ENCODE measurements at regions not wholly inside any gene's neighbourhood (a gene's known extent, or its start where the extent isn't known, plus 50 kb on each side); places are given as distances from the start of the nearest gene placed in this dataset.

GRCh38 chr2:192877159-192877558 is 682.4 kb upstream of the TMEFF2 start:
- no peaks in the 10 kb centered on the region for H4K20me1 ChIP-seq (ENCODE audit: insufficient read depth)
- no peaks in the 10 kb centered on the region; the same call in 1 of the 2 replicates for H3K9me2 ChIP-seq (ENCODE audit: insufficient read depth)
- ChIA-PET POLR2A (no interaction called here), RAD21 (ENCODE audit: low non-redundant PET in 1 of 2, low total read pairs in 2 of 2, uncharacterized antibody in 2 of 2, unreplicated experiment in 2 of 2) (no interaction called here), CTCF (no interaction called here)
- no peaks in the 10 kb centered on the region for H3K27me3 ChIP-seq (ENCODE audit: insufficient read depth, low read length)
- BruUV-seq (replicated peaks) = no TSS peak
- no peak overlapping the region for H3K4me3 ChIP-seq (replicated peaks in 1 of 2; ENCODE audit: low read depth in 1 of 2, low read length in 2 of 2)
- H3K9me3 ChIP-seq (ENCODE audit: control insufficient read depth in 1 of 2, insufficient read depth in 1 of 2, low read depth in 1 of 2, low read length in 2 of 2) = no peaks in the 10 kb centered on the region
- H3K9ac ChIP-seq (ENCODE audit: low read length) = no peak overlapping the region
- no peak overlapping the region for H2AFZ ChIP-seq (ENCODE audit: low read depth, low read length, poor library complexity, severe bottlenecking)
- no peaks in the 10 kb centered on the region for H3K36me3 ChIP-seq (ENCODE audit: control insufficient read depth in 1 of 2, insufficient read depth in 2 of 2, low read length in 2 of 2)
- H3K4me2 ChIP-seq (ENCODE audit: low read length) = no peak overlapping the region
- no peak overlapping the region for H3K27ac ChIP-seq (ENCODE audit: low read depth, low read length)
- DNase-seq (ENCODE audit: low read depth, low spot score) (no peak), ATAC-seq (no peak)
- H3K4me1 ChIP-seq (ENCODE audit: control insufficient read depth in 1 of 2, insufficient read depth in 2 of 2, low read length in 2 of 2) = no peaks in the 10 kb centered on the region
- H3K79me2 ChIP-seq (ENCODE audit: insufficient read depth, low read length) = no peaks in the 10 kb centered on the region
- TF ChIP-seq ATF3 (IDR thresholded peaks at IDR 0.05) (no peak), POLR2A (IDR thresholded peaks at IDR 0.05; ENCODE audit: borderline replicate concordance, extremely low read depth, insufficient read depth, insufficient read length) (no peak), TCF7L2 (IDR thresholded peaks at IDR 0.05; ENCODE audit: borderline replicate concordance, extremely low read depth, insufficient read depth, insufficient read length) (no peak), CTCF (IDR thresholded peaks at IDR 0.05 in 2 of 3, conservative IDR thresholded peaks at IDR 0.05 in 1 of 3; ENCODE audit: borderline replicate concordance in 1 of 3, insufficient read depth in 1 of 3, low read depth in 2 of 3, low read length in 2 of 3) (no peak), SRF (IDR thresholded peaks at IDR 0.05; ENCODE audit: low read depth) (no peak), ZFX (IDR thresholded peaks at IDR 0.05) (no peak), EZH2 (IDR thresholded peaks at IDR 0.05) (no peak), MAX (IDR thresholded peaks at IDR 0.05) (no peak), YY1 (IDR thresholded peaks at IDR 0.05; ENCODE audit: extremely low read depth, insufficient replicate concordance, low read depth, low read length) (no peak), SIN3A (IDR thresholded peaks at IDR 0.05; ENCODE audit: low read depth) (no peak), EZH2phosphoT487 (IDR thresholded peaks at IDR 0.05; ENCODE audit: borderline replicate concordance) (no peak), CBX3 (IDR thresholded peaks at IDR 0.05; ENCODE audit: low read depth) (no peak), REST (IDR thresholded peaks at IDR 0.05; ENCODE audit: low read depth) (no peak), EGR1 (IDR thresholded peaks at IDR 0.05; ENCODE audit: low read depth) (no peak), ZBTB33 (IDR thresholded peaks at IDR 0.05; ENCODE audit: extremely low read depth, insufficient replicate concordance, low read length) (no peak), POLR2AphosphoS5 (IDR thresholded peaks at IDR 0.05; ENCODE audit: low read depth, low read length) (no peak), CEBPB (IDR thresholded peaks at IDR 0.05; ENCODE audit: low read depth) (no peak), ZNF274 (IDR thresholded peaks at IDR 0.05; ENCODE audit: low read depth, low read length) (no peak), FOSL1 (IDR thresholded peaks at IDR 0.05; ENCODE audit: low read depth) (no peak), JUND (IDR thresholded peaks at IDR 0.05) (no peak)
- intact Hi-C loops (cut with micrococcal nuclease) = no loop called here

Measured in HCT116 (cell line).